OCI-LY7 (cell line): ENCODE measurements at regions not wholly inside any gene's neighbourhood (a gene's known extent, or its start where the extent isn't known, plus 50 kb on each side); places are given as distances from the start of the nearest gene placed in this dataset.

Source experiments
- CTCF ChIP-seq: fragments of 200-600 bp; sonication (generic); conservative IDR thresholded peaks from 2 replicates; pipeline ENCODE4 v1.5.1; 2014; ENCODE audit warnings: mild to moderate bottlenecking, antibody characterized with exemption, low read length, moderate library complexity, mixed read lengths
- EZH2phosphoT487 ChIP-seq: fragments of 200-600 bp; sonication (generic); IDR thresholded peaks from 2 replicates; pipeline ENCODE4 v1.6.1; 2018; ENCODE audit warnings: low read depth, borderline replicate concordance, mild to moderate bottlenecking, mixed run types, antibody characterized with exemption, low read length, moderate library complexity, mixed read lengths

DNA sequence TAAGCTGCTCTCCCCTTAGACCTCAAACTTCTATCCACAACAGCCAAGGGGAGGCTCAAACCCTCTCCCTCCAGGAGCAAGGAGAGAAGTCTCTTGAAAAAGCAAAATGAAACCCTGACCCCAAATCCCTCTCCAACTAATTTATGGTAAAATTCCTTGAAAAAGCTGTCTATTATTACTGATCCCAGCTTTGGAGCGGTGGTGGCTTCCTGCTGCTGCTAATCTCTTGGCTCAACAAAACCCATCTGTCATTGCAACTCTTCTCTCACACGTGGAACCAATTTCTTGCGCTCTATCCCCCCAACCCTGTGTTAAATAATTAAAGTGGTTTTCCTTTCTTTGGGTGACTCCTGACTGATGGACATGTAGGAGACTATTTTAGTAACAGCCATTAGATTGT is 64.1 kb upstream of the OXGR1 start:
- no peak for TF ChIP-seq CTCF
- no peak for TF ChIP-seq EZH2phosphoT487
